ENCODE measurements at regions not wholly inside any gene's neighbourhood (a gene's known extent, or its start where the extent isn't known, plus 50 kb on each side); places are given as distances from the start of the nearest gene placed in this dataset.

- TF ChIP-seq CTCF (IDR thresholded peaks at IDR 0.05) (no peak), CHD2 (IDR thresholded peaks at IDR 0.05; ENCODE audit: low read length, partially characterized antibody) (no peak), SMC3 (IDR thresholded peaks at IDR 0.05; ENCODE audit: low read depth, low read length) (no peak), USF2 (IDR thresholded peaks at IDR 0.05; ENCODE audit: borderline replicate concordance, low read depth, low read length) (no peak), RAD21 (IDR thresholded peaks at IDR 0.05; ENCODE audit: low read length) (no peak), ZBTB33 (IDR thresholded peaks at IDR 0.05; ENCODE audit: borderline replicate concordance, low read depth) (no peak), EZH2phosphoT487 (IDR thresholded peaks at IDR 0.05; ENCODE audit: borderline replicate concordance, low read depth) (no peak), RFX5 (IDR thresholded peaks at IDR 0.05; ENCODE audit: low read length) (no peak)
Observed at GRCh38 chr13:71962735-71963134, 95.7 kb upstream of the DACH1 start.

All from SK-N-SH (cell line).